HEK293T (cell line): ENCODE measurements at regions not wholly inside any gene's neighbourhood (a gene's known extent, or its start where the extent isn't known, plus 50 kb on each side); places are given as distances from the start of the nearest gene placed in this dataset.

Experiments
- BHLHE40 ChIP-seq: fragments of 450-650 bp; IDR thresholded peaks from 2 replicates; pipeline ENCODE4 v1.6.1; 2016; ENCODE audit warnings: mild to moderate bottlenecking, moderate library complexity, borderline replicate concordance
- SP1 ChIP-seq: fragments of 450-650 bp; IDR thresholded peaks from 2 replicates; pipeline ENCODE4 v1.6.1; 2017

- TF ChIP-seq SP1: no peak
- TF ChIP-seq BHLHE40: no peak
Observed at GRCh38 chr11:119920666-119921387, 191.8 kb upstream of the NECTIN1 start.
